HepG2 (cell line): ENCODE measurements at regions not wholly inside any gene's neighbourhood (a gene's known extent, or its start where the extent isn't known, plus 50 kb on each side); places are given as distances from the start of the nearest gene placed in this dataset.

Experiments
- ATAC-seq: fragments of 200-7000 bp; cut with Tn5 transposase; 3 replicates; pipeline ENCODE4 v1.9.1; 2020; ENCODE audit warnings: mild to moderate bottlenecking, moderate library complexity
- BruUV-seq: library from RNA; stranded (reverse); fragments of 400-500 nt; replicated peaks from 2 replicates; lab custom pipeline; 2021; lab: Mats Ljungman, UMichigan
- CTCF ChIA-PET: fragments of 300-600 bp; formaldehyde crosslinking; extraction: SDS; loops from one replicate; lab custom pipeline; 2021; ENCODE audit warnings: low total read pairs, inconsistent platforms, low intra/inter-chr PET ratio; lab: Yijun Ruan, JAX
- POLR2A ChIA-PET: fragments of 350-600 bp; sonication (Branson Sonifier 250); formaldehyde crosslinking; loops from one replicate; lab custom pipeline; 2020; ENCODE audit warnings: antibody characterized with exemption, inconsistent platforms; lab: Yijun Ruan, JAX
- DNase-seq: peaks from one replicate; pipeline ENCODE4 v3.0.0-alpha.2; 2015; ENCODE audit warnings: low spot score
- FAIRE-seq: peaks from 3 replicates; lab custom pipeline; 2011; peaks lifted over from hg19 to GRCh38; lab: Jason Lieb, UNC
- H2AFZ ChIP-seq: one replicate; pipeline ENCODE4 v1.6.1; 2011; ENCODE audit warnings: low read length, inconsistent platforms
- H3K27ac ChIP-seq: fragments of 300-600 bp; 3 replicates; pipeline ENCODE4 v1.8.0; 2011; ENCODE audit warnings: mixed run types, mild to moderate bottlenecking, mixed read lengths, low read length, inconsistent platforms; ENCODE audit not compliant: insufficient read depth; ENCODE audit errors: extremely low read length
- H3K27me3 ChIP-seq, 2 experiments: fragments of 200-600 bp in 1 of 2; 2 replicates in 1 of 2; 3 replicates in 1 of 2; pipeline versions ENCODE4 v1.6.0 to v1.8.0; 2011; ENCODE audit warnings: low read length in 2 of 2, mild to moderate bottlenecking in 2 of 2, moderate library complexity in 2 of 2, inconsistent platforms in 1 of 2; ENCODE audit not compliant: insufficient read depth in 2 of 2, control insufficient read depth in 1 of 2
- H3K36me3 ChIP-seq, 2 experiments: fragments of 200-600 bp in 1 of 2; replicated peaks in 1 of 2; 2 replicates in 1 of 2; 3 replicates in 1 of 2; pipeline versions ENCODE4 v1.5.1 to v1.8.0; 2011; ENCODE audit warnings: low read length in 2 of 2, inconsistent platforms in 1 of 2; ENCODE audit not compliant: insufficient read depth in 2 of 2, control insufficient read depth in 1 of 2
- H3K4me1 ChIP-seq: 2 replicates; pipeline ENCODE4 v1.5.1; 2012; ENCODE audit warnings: low read length, inconsistent platforms; ENCODE audit not compliant: insufficient read depth
- H3K4me2 ChIP-seq: 2 replicates; pipeline ENCODE4 v1.6.0; 2011; ENCODE audit warnings: low read depth, low read length, inconsistent platforms
- H3K4me3 ChIP-seq, 3 experiments: fragments of 200-600 bp in 1 of 3; sonication (generic), shearing (Covaris generic) in 1 of 3; replicated peaks in 1 of 3; 2 replicates each; pipeline ENCODE4 v1.5.1; 2011 to 2016; ENCODE audit warnings: low read length in 3 of 3, inconsistent platforms in 2 of 3, low read depth in 2 of 3, mild to moderate bottlenecking in 2 of 3, control low read depth in 1 of 3, mixed read lengths in 1 of 3; ENCODE audit not compliant: insufficient read depth in 1 of 3
- H3K79me2 ChIP-seq: one replicate; pipeline ENCODE4 v1.6.1; 2011; ENCODE audit warnings: low read length, inconsistent platforms; ENCODE audit not compliant: insufficient read depth
- H3K9ac ChIP-seq: 2 replicates; pipeline ENCODE4 v1.6.0; 2011; ENCODE audit warnings: mild to moderate bottlenecking, low read depth, low read length, inconsistent platforms; ENCODE audit not compliant: insufficient read depth
- H3K9me3 ChIP-seq: 2 replicates; pipeline ENCODE4 v1.5.1; 2012; ENCODE audit warnings: mild to moderate bottlenecking, low read length
- H4K20me1 ChIP-seq: 2 replicates; pipeline ENCODE4 v1.6.0; 2011; ENCODE audit warnings: inconsistent platforms, mild to moderate bottlenecking, low read length, moderate library complexity; ENCODE audit not compliant: insufficient read depth
- CAMTA2 ChIP-seq: sonication (generic); formaldehyde crosslinking; IDR thresholded peaks from 2 replicates; pipeline ENCODE4 v1.4.0; 2020; ENCODE audit warnings: mild to moderate bottlenecking, missing genetic modification reagents, borderline replicate concordance
- CREB1 ChIP-seq, 2 experiments: fragments of 450-650 bp in 1 of 2; IDR thresholded peaks; 2 replicates each; pipeline ENCODE4 v1.6.1; 2016 to 2017; ENCODE audit warnings: control low read depth in 1 of 2, mild to moderate bottlenecking in 1 of 2, missing compliant biosample characterization in 1 of 2, missing genetic modification characterization in 1 of 2
- FLYWCH1 ChIP-seq: sonication (generic); formaldehyde crosslinking; IDR thresholded peaks from 2 replicates; pipeline ENCODE4 v1.8.1; 2023; ENCODE audit warnings: mild to moderate bottlenecking, missing genetic modification reagents
- HMG20A ChIP-seq: IDR thresholded peaks from 2 replicates; pipeline ENCODE4 v1.6.1; 2016; ENCODE audit warnings: borderline replicate concordance
- ISL2 ChIP-seq: sonication (generic); formaldehyde crosslinking; IDR thresholded peaks from 2 replicates; pipeline ENCODE4 v1.5.0; 2020; ENCODE audit warnings: missing genetic modification reagents
- RXRB ChIP-seq: IDR thresholded peaks from 2 replicates; pipeline ENCODE4 v1.6.1; 2016; ENCODE audit warnings: borderline replicate concordance, missing genetic modification reagents, missing compliant biosample characterization
- SETDB1 ChIP-seq: sonication (generic); formaldehyde crosslinking; IDR thresholded peaks from 2 replicates; pipeline ENCODE4 v1.5.1; 2020; ENCODE audit warnings: missing genetic modification reagents, mild to moderate bottlenecking, borderline replicate concordance
- ZFP82 ChIP-seq: sonication (generic); formaldehyde crosslinking; IDR thresholded peaks from 2 replicates; pipeline ENCODE4 v1.5.1; 2020; ENCODE audit warnings: mild to moderate bottlenecking, missing genetic modification reagents, borderline replicate concordance
- WGBS: methylation state at CpG from one replicate; pipeline ENCODE4 v1.1.6; 2017; ENCODE audit warnings: low lambda C conversion rate; 5-methylcytosine and 5-hydroxymethylcytosine counted together
- in situ Hi-C: cut with HindIII; loops from 2 replicates; pipeline ENCODE4 v1.10.0; 2017; ENCODE audit warnings: low pct_unique_long_range_greater_than_20kb; ENCODE audit not compliant: extremely low pct_ligation_motif_present
- intact Hi-C: fragments of 100-400 bp; cut with micrococcal nuclease; formaldehyde crosslinking; loops from one replicate; pipeline ENCODE4 v1.10.0; 2022; ENCODE audit not compliant: unreplicated experiment
- TF ChIP-seq, protein P1 (sequence below): sonication (generic); formaldehyde crosslinking; IDR thresholded peaks from one replicate; pipeline ENCODE4 v1.5.1; 2020; ENCODE audit warnings: mild to moderate bottlenecking, missing genetic modification reagents; ENCODE audit errors: not compliant biosample characterization

DNA sequence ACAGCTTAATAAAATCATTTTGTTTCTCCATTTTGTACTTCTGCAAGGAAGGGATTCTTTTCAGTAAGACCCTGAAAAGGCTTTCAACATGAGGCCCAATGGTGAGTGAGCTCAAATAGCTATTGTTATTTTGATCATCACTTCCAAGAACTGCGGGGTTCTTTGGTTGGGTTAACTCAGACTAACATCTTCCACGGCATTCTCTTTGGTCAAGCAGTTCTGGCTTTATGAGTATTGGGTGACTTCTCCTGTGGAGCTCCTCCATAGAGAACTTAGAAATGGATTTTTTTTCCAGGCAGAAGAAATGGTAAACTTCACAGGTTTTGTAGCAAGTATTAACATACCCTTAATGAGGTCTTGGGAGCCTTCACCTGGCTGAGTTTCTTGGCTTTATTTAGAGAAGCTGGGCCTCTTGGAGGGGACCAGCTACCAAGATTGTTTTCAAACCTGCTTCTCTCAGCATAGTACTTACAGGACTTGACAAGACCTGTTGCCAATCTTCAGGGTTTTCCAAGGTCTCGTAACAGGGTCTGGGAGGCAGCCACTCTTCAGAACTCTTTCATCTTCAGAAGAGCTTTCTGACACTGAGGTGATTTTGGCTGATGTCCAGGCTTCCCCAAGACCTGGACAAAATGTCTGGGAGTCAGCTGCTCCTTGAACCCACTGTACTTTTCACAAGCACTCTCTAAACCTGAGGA lies 353.2 kb upstream of the ETAA1 start (continued):
- TF ChIP-seq RXRB, result no peak
- TF ChIP-seq, protein P1, sequence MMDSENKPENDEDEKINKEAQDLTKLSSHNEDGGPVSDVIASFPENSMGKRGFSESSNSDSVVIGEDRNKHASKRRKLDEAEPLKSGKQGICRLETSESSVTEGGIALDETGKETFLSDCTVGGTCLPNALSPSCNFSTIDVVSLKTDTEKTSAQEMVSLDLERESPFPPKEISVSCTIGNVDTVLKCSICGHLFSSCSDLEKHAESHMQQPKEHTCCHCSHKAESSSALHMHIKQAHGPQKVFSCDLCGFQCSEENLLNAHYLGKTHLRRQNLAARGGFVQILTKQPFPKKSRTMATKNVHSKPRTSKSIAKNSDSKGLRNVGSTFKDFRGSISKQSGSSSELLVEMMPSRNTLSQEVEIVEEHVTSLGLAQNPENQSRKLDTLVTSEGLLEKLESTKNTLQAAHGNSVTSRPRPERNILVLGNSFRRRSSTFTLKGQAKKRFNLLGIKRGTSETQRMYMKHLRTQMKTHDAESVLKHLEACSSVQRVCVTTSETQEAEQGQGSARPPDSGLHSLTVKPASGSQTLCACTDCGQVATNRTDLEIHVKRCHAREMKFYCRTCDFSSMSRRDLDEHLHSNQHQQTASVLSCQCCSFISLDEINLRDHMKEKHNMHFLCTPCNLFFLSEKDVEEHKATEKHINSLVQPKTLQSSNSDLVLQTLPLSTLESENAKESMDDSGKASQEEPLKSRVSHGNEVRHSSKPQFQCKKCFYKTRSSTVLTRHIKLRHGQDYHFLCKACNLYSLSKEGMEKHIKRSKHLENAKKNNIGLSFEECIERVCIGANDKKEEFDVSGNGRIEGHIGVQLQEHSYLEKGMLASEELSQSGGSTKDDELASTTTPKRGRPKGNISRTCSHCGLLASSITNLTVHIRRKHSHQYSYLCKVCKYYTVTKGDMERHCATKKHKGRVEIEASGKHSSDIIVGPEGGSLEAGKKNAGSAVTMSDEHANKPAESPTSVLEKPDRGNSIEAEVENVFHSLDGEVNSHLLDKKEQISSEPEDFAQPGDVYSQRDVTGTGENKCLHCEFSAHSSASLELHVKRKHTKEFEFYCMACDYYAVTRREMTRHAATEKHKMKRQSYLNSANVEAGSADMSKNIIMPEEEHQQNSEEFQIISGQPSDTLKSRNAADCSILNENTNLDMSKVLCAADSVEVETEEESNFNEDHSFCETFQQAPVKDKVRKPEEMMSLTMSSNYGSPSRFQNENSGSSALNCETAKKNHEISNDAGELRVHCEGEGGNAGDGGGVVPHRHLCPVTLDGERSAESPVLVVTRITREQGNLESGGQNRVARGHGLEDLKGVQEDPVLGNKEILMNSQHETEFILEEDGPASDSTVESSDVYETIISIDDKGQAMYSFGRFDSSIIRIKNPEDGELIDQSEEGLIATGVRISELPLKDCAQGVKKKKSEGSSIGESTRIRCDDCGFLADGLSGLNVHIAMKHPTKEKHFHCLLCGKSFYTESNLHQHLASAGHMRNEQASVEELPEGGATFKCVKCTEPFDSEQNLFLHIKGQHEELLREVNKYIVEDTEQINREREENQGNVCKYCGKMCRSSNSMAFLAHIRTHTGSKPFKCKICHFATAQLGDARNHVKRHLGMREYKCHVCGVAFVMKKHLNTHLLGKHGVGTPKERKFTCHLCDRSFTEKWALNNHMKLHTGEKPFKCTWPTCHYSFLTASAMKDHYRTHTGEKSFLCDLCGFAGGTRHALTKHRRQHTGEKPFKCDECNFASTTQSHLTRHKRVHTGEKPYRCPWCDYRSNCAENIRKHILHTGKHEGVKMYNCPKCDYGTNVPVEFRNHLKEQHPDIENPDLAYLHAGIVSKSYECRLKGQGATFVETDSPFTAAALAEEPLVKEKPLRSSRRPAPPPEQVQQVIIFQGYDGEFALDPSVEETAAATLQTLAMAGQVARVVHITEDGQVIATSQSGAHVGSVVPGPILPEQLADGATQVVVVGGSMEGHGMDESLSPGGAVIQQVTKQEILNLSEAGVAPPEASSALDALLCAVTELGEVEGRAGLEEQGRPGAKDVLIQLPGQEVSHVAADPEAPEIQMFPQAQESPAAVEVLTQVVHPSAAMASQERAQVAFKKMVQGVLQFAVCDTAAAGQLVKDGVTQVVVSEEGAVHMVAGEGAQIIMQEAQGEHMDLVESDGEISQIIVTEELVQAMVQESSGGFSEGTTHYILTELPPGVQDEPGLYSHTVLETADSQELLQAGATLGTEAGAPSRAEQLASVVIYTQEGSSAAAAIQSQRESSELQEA (CRISPR knock-in tag), result no peak

DNA sequence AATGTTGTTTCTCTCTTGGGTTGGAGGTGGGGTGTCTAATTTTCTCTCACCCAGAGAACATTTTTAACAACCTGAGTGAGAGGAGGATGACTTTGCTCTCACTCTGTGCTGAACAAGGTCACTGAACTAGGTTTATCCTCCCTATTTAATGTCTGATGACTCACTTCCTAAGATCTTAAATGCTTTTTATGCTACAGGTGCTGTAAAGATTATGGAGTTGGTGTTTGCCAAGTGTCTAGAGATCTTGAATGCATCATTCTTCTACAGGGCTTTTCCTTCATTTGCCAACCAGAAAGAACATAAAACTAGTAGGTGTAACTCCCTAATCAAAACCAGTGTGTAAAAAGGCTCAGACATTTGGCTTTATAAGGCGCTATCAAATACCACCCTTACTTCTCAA lies 350.5 kb upstream of the ETAA1 start:
- POLR2A ChIA-PET, result no interaction called here
- Histone ChIP-seq H4K20me1 (no peaks in the 10 kb centered on the region), H3K4me2 (no peak overlapping the region), H3K4me3 (no peak overlapping the region), H3K4me1 (no peaks in the 10 kb centered on the region), H3K9me3 (peaks cover 87% of the 10 kb centered on the region), H3K27me3 (no peaks in the 10 kb centered on the region), H3K79me2 (no peaks in the 10 kb centered on the region), H3K9ac (no peak overlapping the region), H3K36me3 (no peaks in the 10 kb centered on the region), H2AFZ (no peak overlapping the region), H3K27ac (no peak overlapping the region)
- intact Hi-C loops, result no loop called here
- 84% methylated on average over 1 of the region's 1 CpG for WGBS
- DNase-seq, result no peak
- CTCF ChIA-PET, result no interaction called here
- in situ Hi-C loops, result no loop called here
- BruUV-seq, result no TSS peak
- ATAC-seq, result no peak
- TF ChIP-seq HMG20A (peak; percentile 20; the same call in 1 of the 2 replicates), CREB1 (IDR thresholded peaks at IDR 0.05) (no peak), CREB1 (CRISPR knock-in tag; IDR thresholded peaks at IDR 0.05) (peak; percentile 11; the same call in 1 of the 2 replicates), FLYWCH1 (CRISPR knock-in tag) (no peak), SETDB1 (CRISPR knock-in tag) (no peak), ISL2 (no peak), CAMTA2 (no peak), ZFP82 (CRISPR knock-in tag) (no peak)
- FAIRE-seq, result no peak
